ENCODE measurements at regions not wholly inside any gene's neighbourhood (a gene's known extent, or its start where the extent isn't known, plus 50 kb on each side); places are given as distances from the start of the nearest gene placed in this dataset.

GRCh38 chr7:19872094-19872493, 98.7 kb upstream of the TMEM196 start (continued):
- no peak for TF ChIP-seq REST (IDR thresholded peaks at IDR 0.05; ENCODE audit: unreplicated experiment)
- TF ChIP-seq CTCF (conservative IDR thresholded peaks at IDR 0.05; ENCODE audit: low read depth in 2 of 2) = no peak
- TF ChIP-seq EZH2 (IDR thresholded peaks at IDR 0.05; ENCODE audit: low read depth, unreplicated experiment) = no peak
- TF ChIP-seq POLR2AphosphoS5 (IDR thresholded peaks at IDR 0.05; ENCODE audit: low read depth) = no peak
- no peak for TF ChIP-seq EZH2phosphoT487 (IDR thresholded peaks at IDR 0.05; ENCODE audit: unreplicated experiment)
- no peak for TF ChIP-seq STAT1 (IDR thresholded peaks at IDR 0.05; ENCODE audit: unreplicated experiment)
- no peak for TF ChIP-seq CREB1 (CRISPR knock-in tag; IDR thresholded peaks at IDR 0.05; ENCODE audit: low read depth)

- Histone ChIP-seq H3F3A (replicated peaks; ENCODE audit: low read depth) (no peaks in the 10 kb centered on the region), H3K9me2 (ENCODE audit: insufficient read depth) (no peaks in the 10 kb centered on the region; the same call in 1 of the 2 replicates), H2AFZ (no peak overlapping the region), H3K27ac (ENCODE audit: low read depth) (no peak overlapping the region), H3K36me3 (ENCODE audit: insufficient read depth) (no peaks in the 10 kb centered on the region), H3K4me3 (no peak overlapping the region), H3K4me2 (no peak overlapping the region), H3K27me3 (ENCODE audit: insufficient read depth) (no peaks in the 10 kb centered on the region), H4K20me1 (replicated peaks; ENCODE audit: insufficient read depth) (no peaks in the 10 kb centered on the region), H3K79me2 (replicated peaks; ENCODE audit: insufficient read depth) (no peaks in the 10 kb centered on the region), H3K4me1 (ENCODE audit: insufficient read depth) (no peaks in the 10 kb centered on the region)
- Mint-ChIP-seq H3K27me3 (ENCODE audit: insufficient read depth, low read depth, poor library complexity) (no peaks in the 10 kb centered on the region), H3K9me3 (peaks cover 10% of the 10 kb centered on the region), H3K27ac (no peak overlapping the region), H3K4me1 (no peaks in the 10 kb centered on the region), H3K4me3 (no peak overlapping the region), H3K36me3 (ENCODE audit: low read depth) (no peaks in the 10 kb centered on the region; the same call in 2 of the 3 replicates)
- ATAC-seq = no peak
- DNase-seq (ENCODE audit: low spot score) = no peak
- TF ChIP-seq JUNB (IDR thresholded peaks at IDR 0.05; ENCODE audit: unreplicated experiment) (no peak), POLR2AphosphoS5 (IDR thresholded peaks at IDR 0.05; ENCODE audit: low read depth) (no peak), ZNF114 (CRISPR knock-in tag; IDR thresholded peaks at IDR 0.05) (no peak), CTCF (conservative IDR thresholded peaks at IDR 0.05; ENCODE audit: low read depth in 2 of 2) (no peak), ZNF331 (CRISPR knock-in tag; IDR thresholded peaks at IDR 0.05; ENCODE audit: low read depth) (no peak), CREB1 (CRISPR knock-in tag; IDR thresholded peaks at IDR 0.05; ENCODE audit: low read depth) (no peak), NANOG (IDR thresholded peaks at IDR 0.05; ENCODE audit: borderline replicate concordance) (no peak), REST (IDR thresholded peaks at IDR 0.05; ENCODE audit: unreplicated experiment) (no peak), STAT1 (IDR thresholded peaks at IDR 0.05; ENCODE audit: unreplicated experiment) (no peak), EZH2 (IDR thresholded peaks at IDR 0.05; ENCODE audit: low read depth, unreplicated experiment) (no peak), EZH2phosphoT487 (IDR thresholded peaks at IDR 0.05; ENCODE audit: unreplicated experiment) (no peak), ETS1 (IDR thresholded peaks at IDR 0.05) (no peak)
These were observed 97.7 kb upstream of the TMEM196 start for GRCh38 chr7:19871102-19871501.

Measured in GM23338 (cell line).